SK-N-SH treated with all-trans-retinoic acid at 6 μM for 48 hours (cell line): ENCODE measurements at regions not wholly inside any gene's neighbourhood (a gene's known extent, or its start where the extent isn't known, plus 50 kb on each side); places are given as distances from the start of the nearest gene placed in this dataset.

Experiments used
- ATAC-seq: fragments of 200-7000 bp; cut with Tn5 transposase; 3 replicates; pipeline ENCODE4 v1.9.1; 2020; ENCODE audit warnings: mild to moderate bottlenecking, moderate library complexity
- ARNTL ChIP-seq: fragments of 450-650 bp; formaldehyde crosslinking; IDR thresholded peaks from 2 replicates; pipeline ENCODE4 v1.5.0; 2020; ENCODE audit warnings: low read depth, mild to moderate bottlenecking, moderate library complexity, borderline replicate concordance
- BACH2 ChIP-seq: fragments of 250-450 bp; sonication (Bioruptor Pico); IDR thresholded peaks from 2 replicates; pipeline ENCODE4 v1.9.0; 2021; ENCODE audit warnings: mild to moderate bottlenecking, borderline replicate concordance
- CREB5 ChIP-seq: fragments of 250-450 bp; sonication (Bioruptor Pico); IDR thresholded peaks from 2 replicates; pipeline ENCODE4 v1.5.1; 2020; ENCODE audit warnings: low read depth, mild to moderate bottlenecking, moderate library complexity
- CSDC2 ChIP-seq: fragments of 250-450 bp; sonication (Bioruptor Pico); IDR thresholded peaks from 2 replicates; pipeline ENCODE4 v1.5.0; 2020; ENCODE audit warnings: mild to moderate bottlenecking, moderate library complexity
- ESRRG ChIP-seq: fragments of 250-450 bp; sonication (Bioruptor Pico); IDR thresholded peaks from 2 replicates; pipeline ENCODE4 v1.6.1; 2021; ENCODE audit warnings: mild to moderate bottlenecking
- GLIS3 ChIP-seq: fragments of 250-450 bp; sonication (Bioruptor Pico); IDR thresholded peaks from 2 replicates; pipeline ENCODE4 v1.5.0; 2020; ENCODE audit warnings: mild to moderate bottlenecking, moderate library complexity
- ISL1 ChIP-seq: fragments of 250-450 bp; sonication (Bioruptor Pico); IDR thresholded peaks from 2 replicates; pipeline ENCODE4 v2.1.2; 2022; ENCODE audit warnings: mild to moderate bottlenecking, moderate library complexity
- PATZ1 ChIP-seq: fragments of 250-450 bp; sonication (Bioruptor Pico); IDR thresholded peaks from 2 replicates; pipeline ENCODE4 v1.8.0; 2020; ENCODE audit warnings: mild to moderate bottlenecking, moderate library complexity, borderline replicate concordance
- RARB ChIP-seq: fragments of 250-450 bp; sonication (Bioruptor Pico); IDR thresholded peaks from 2 replicates; pipeline ENCODE4 v1.8.0; 2021; ENCODE audit warnings: mild to moderate bottlenecking, moderate library complexity
- TCF4 ChIP-seq: fragments of 250-450 bp; sonication (Bioruptor Pico); IDR thresholded peaks from 2 replicates; pipeline ENCODE4 v1.8.0; 2021; ENCODE audit warnings: mild to moderate bottlenecking, moderate library complexity, borderline replicate concordance
- TOX ChIP-seq: fragments of 250-450 bp; sonication (Bioruptor Pico); IDR thresholded peaks from 2 replicates; pipeline ENCODE4 v1.8.0; 2021; ENCODE audit warnings: mild to moderate bottlenecking, moderate library complexity, borderline replicate concordance
- TSHZ2 ChIP-seq: fragments of 250-450 bp; sonication (Bioruptor Pico); IDR thresholded peaks from 2 replicates; pipeline ENCODE4 v1.5.0; 2020; ENCODE audit warnings: mild to moderate bottlenecking, moderate library complexity
- ZC3H10 ChIP-seq: fragments of 250-450 bp; sonication (Bioruptor Pico); IDR thresholded peaks from 2 replicates; pipeline ENCODE4 v1.5.1; 2021; ENCODE audit warnings: mild to moderate bottlenecking, moderate library complexity
- ZFP3 ChIP-seq: fragments of 250-450 bp; sonication (Bioruptor Pico); IDR thresholded peaks from 2 replicates; pipeline ENCODE4 v1.5.0; 2020; ENCODE audit warnings: mild to moderate bottlenecking, moderate library complexity
- ZNF565 ChIP-seq: fragments of 450-650 bp; formaldehyde crosslinking; conservative IDR thresholded peaks from 2 replicates; pipeline ENCODE4 v1.5.0; 2020; ENCODE audit warnings: low read depth, mild to moderate bottlenecking, moderate library complexity
- ZNF70 ChIP-seq: fragments of 450-650 bp; formaldehyde crosslinking; IDR thresholded peaks from 2 replicates; pipeline ENCODE4 v1.5.0; 2020; ENCODE audit warnings: mild to moderate bottlenecking, moderate library complexity
- ZNF8 ChIP-seq: fragments of 450-650 bp; formaldehyde crosslinking; IDR thresholded peaks from 2 replicates; pipeline ENCODE4 v1.5.0; 2020; ENCODE audit warnings: mild to moderate bottlenecking, moderate library complexity

GRCh38 chr5:34598177-34598794 lies 57.8 kb upstream of the RAI14 start (continued):
- no peak for TF ChIP-seq TSHZ2
- no peak for TF ChIP-seq TOX (CRISPR knock-in tag)
- no peak for TF ChIP-seq ESRRG
- TF ChIP-seq ZNF8 = no peak

- no peak for ATAC-seq
- TF ChIP-seq BACH2 (CRISPR knock-in tag) (no peak), TOX (CRISPR knock-in tag) (no peak), ARNTL (CRISPR knock-in tag) (no peak), ZC3H10 (CRISPR knock-in tag) (no peak), PATZ1 (no peak), ZNF70 (no peak), CREB5 (CRISPR knock-in tag) (no peak), TSHZ2 (no peak), ESRRG (no peak)
Observed at GRCh38 chr5:34599471-34600117, 56.5 kb upstream of the RAI14 start.

- ATAC-seq = no peak
- no peak for TF ChIP-seq ZFP3 (CRISPR knock-in tag)
- no peak for TF ChIP-seq ISL1 (CRISPR knock-in tag)
- no peak for TF ChIP-seq PATZ1
- no peak for TF ChIP-seq RARB
- TF ChIP-seq TCF4 = no peak
- TF ChIP-seq ZNF565 (CRISPR knock-in tag) = no peak
- no peak for TF ChIP-seq BACH2 (CRISPR knock-in tag)
- TF ChIP-seq GLIS3 = no peak
- TF ChIP-seq, all 23 proteins: peak for 0
Observed at GRCh38 chr5:34600118-34600493, 56.0 kb upstream of the RAI14 start.

GRCh38 chr5:34603378-34603777 lies 52.8 kb upstream of the RAI14 start:
- no peak for ATAC-seq
- TF ChIP-seq BACH2 (CRISPR knock-in tag) (no peak), ZC3H10 (CRISPR knock-in tag) (no peak), CSDC2 (CRISPR knock-in tag) (no peak), ZNF70 (no peak), TCF4 (no peak), TSHZ2 (no peak)
